SK-N-SH (cell line): ENCODE measurements at regions not wholly inside any gene's neighbourhood (a gene's known extent, or its start where the extent isn't known, plus 50 kb on each side); places are given as distances from the start of the nearest gene placed in this dataset.

Experiments
- CTCF ChIA-PET: fragments of 300-600, 350-600 bp; formaldehyde crosslinking; extraction: SDS; loops from one replicate; lab custom pipeline; 2021; lab: Yijun Ruan, JAX
- POLR2A ChIA-PET: fragments of 350-600 bp; sonication (Branson Sonifier 250); formaldehyde crosslinking; extraction: SDS; loops from one replicate; lab custom pipeline; 2020; ENCODE audit warnings: antibody characterized with exemption, inconsistent platforms; lab: Yijun Ruan, JAX
- DNase-seq: peaks from one replicate; pipeline ENCODE4 v3.0.0; 2012
- H2AFZ ChIP-seq: fragments of 200-600 bp; sonication (generic); 2 replicates; pipeline ENCODE4 v1.8.1; 2016; ENCODE audit warnings: antibody characterized with exemption, mild to moderate bottlenecking, low read depth
- H3F3A ChIP-seq: fragments of 200-600 bp; sonication (generic); replicated peaks from 2 replicates; pipeline ENCODE3; 2016; ENCODE audit warnings: antibody characterized with exemption, mild to moderate bottlenecking; ENCODE audit not compliant: insufficient read depth
- H3K27ac ChIP-seq, 2 experiments: fragments of 200-500 bp in 1 of 2; fragments of 200-600 bp in 1 of 2; sonication (Bioruptor generic) in 1 of 2; sonication (generic), shearing (Covaris generic) in 1 of 2; 2 replicates each; pipeline versions ENCODE4 v1.5.1 to v1.6.1; 2014 to 2016; ENCODE audit warnings: low read depth in 2 of 2, inconsistent platforms in 1 of 2, low read length in 1 of 2, mild to moderate bottlenecking in 1 of 2, mixed read lengths in 1 of 2
- H3K27me3 ChIP-seq: fragments of 200-600 bp; sonication (generic), shearing (Covaris generic); 2 replicates; pipeline ENCODE4 v1.6.1; 2016; ENCODE audit warnings: mixed run types; ENCODE audit not compliant: insufficient read depth
- H3K36me3 ChIP-seq, 2 experiments: fragments of 200-500 bp in 1 of 2; fragments of 200-600 bp in 1 of 2; sonication (Bioruptor generic) in 1 of 2; sonication (generic) in 1 of 2; replicated peaks in 1 of 2; 2 replicates each; pipeline versions ENCODE3 to v1.5.1; 2014 to 2016; ENCODE audit warnings: low read length in 1 of 2, mild to moderate bottlenecking in 1 of 2; ENCODE audit not compliant: insufficient read depth in 2 of 2, control insufficient read depth in 1 of 2
- H3K4me1 ChIP-seq, 2 experiments: fragments of 200-500 bp in 1 of 2; fragments of 200-600 bp in 1 of 2; sonication (Bioruptor generic) in 1 of 2; sonication (generic), shearing (Covaris generic) in 1 of 2; 2 replicates each; pipeline versions ENCODE4 v1.5.1 to v1.6.1; 2014 to 2016; ENCODE audit warnings: low read depth in 1 of 2, low read length in 1 of 2, mixed run types in 1 of 2; ENCODE audit not compliant: insufficient read depth in 2 of 2, control insufficient read depth in 1 of 2
- H3K4me2 ChIP-seq: fragments of 200-600 bp; sonication (generic), shearing (Covaris generic); 2 replicates; pipeline ENCODE4 v1.6.1; 2017; ENCODE audit warnings: mixed run types
- H3K4me3 ChIP-seq, 2 experiments: fragments of 200-500 bp in 1 of 2; fragments of 200-600 bp in 1 of 2; sonication (Bioruptor generic) in 1 of 2; sonication (generic), shearing (Covaris generic) in 1 of 2; 2 replicates each; pipeline versions ENCODE4 v1.5.1 to v1.8.1; 2014 to 2016; ENCODE audit warnings: low read depth in 2 of 2, inconsistent platforms in 1 of 2, low read length in 1 of 2, mild to moderate bottlenecking in 1 of 2, mixed read lengths in 1 of 2, moderate library complexity in 1 of 2
- H3K79me2 ChIP-seq: fragments of 200-600 bp; sonication (generic); 2 replicates; pipeline ENCODE4 v1.8.1; 2017; ENCODE audit warnings: mild to moderate bottlenecking; ENCODE audit not compliant: insufficient read depth
- H3K9ac ChIP-seq: fragments of 200-600 bp; sonication (generic); 2 replicates; pipeline ENCODE4 v1.6.1; 2017; ENCODE audit warnings: mixed run types
- H3K9me2 ChIP-seq: fragments of 200-600 bp; sonication (generic); 2 replicates; pipeline ENCODE4 v1.6.1; 2017; ENCODE audit warnings: mixed run types
- H3K9me3 ChIP-seq: fragments of 200-600 bp; sonication (generic); 2 replicates; pipeline ENCODE4 v1.6.1; 2017; ENCODE audit warnings: mixed run types, mild to moderate bottlenecking, moderate library complexity
- H4K20me1 ChIP-seq: fragments of 200-600 bp; sonication (generic); 2 replicates; pipeline ENCODE4 v1.6.1; 2017; ENCODE audit warnings: mild to moderate bottlenecking, mixed run types; ENCODE audit not compliant: insufficient read depth
- CTCF ChIP-seq: fragments of 200-600 bp; sonication (generic); IDR thresholded peaks from 2 replicates; pipeline ENCODE4 v1.6.1; 2017; ENCODE audit warnings: antibody characterized with exemption, mild to moderate bottlenecking, moderate library complexity
- FOSL2 ChIP-seq: IDR thresholded peaks from 2 replicates; pipeline ENCODE4 v1.4.0; 2012; ENCODE audit warnings: low read depth, mild to moderate bottlenecking, moderate library complexity, borderline replicate concordance
- GATA2 ChIP-seq: sonication (generic); formaldehyde crosslinking; IDR thresholded peaks from 2 replicates; pipeline ENCODE4 v1.5.0; 2020; ENCODE audit warnings: mild to moderate bottlenecking, missing genetic modification reagents
- JUND ChIP-seq: IDR thresholded peaks from 2 replicates; pipeline ENCODE4 v1.4.0; 2012
- MEF2A ChIP-seq: IDR thresholded peaks from 2 replicates; pipeline ENCODE4 v1.4.0; 2012; ENCODE audit warnings: low read depth, borderline replicate concordance
- POLR2AphosphoS5 ChIP-seq: IDR thresholded peaks from 2 replicates; pipeline ENCODE4 v1.6.1; 2012; ENCODE audit warnings: low read depth, low read length
- REST ChIP-seq: IDR thresholded peaks from 2 replicates; pipeline ENCODE4 v1.6.1; 2012; ENCODE audit warnings: mild to moderate bottlenecking, low read depth, low read length, moderate library complexity
- RFX5 ChIP-seq: IDR thresholded peaks from 2 replicates; pipeline ENCODE4 v1.6.1; 2012; ENCODE audit warnings: mild to moderate bottlenecking, improper control_type of control experiment, low read length
- RXRA ChIP-seq: IDR thresholded peaks from 2 replicates; pipeline ENCODE4 v1.4.0; 2012; ENCODE audit warnings: low read depth, mild to moderate bottlenecking, borderline replicate concordance
- TAF1 ChIP-seq: IDR thresholded peaks from 2 replicates; pipeline ENCODE4 v1.6.1; 2012; ENCODE audit warnings: low read depth, mild to moderate bottlenecking, low read length, moderate library complexity, borderline replicate concordance
- YY1 ChIP-seq: IDR thresholded peaks from 2 replicates; pipeline ENCODE4 v1.4.0; 2012; ENCODE audit warnings: low read depth, mild to moderate bottlenecking
- ZBTB33 ChIP-seq: IDR thresholded peaks from 2 replicates; pipeline ENCODE4 v1.4.0; 2012; ENCODE audit warnings: low read depth, borderline replicate concordance
- WGBS: methylation state at CpG from one replicate; pipeline ENCODE4 v1.1.6; 2017; ENCODE audit warnings: low lambda C conversion rate; 5-methylcytosine and 5-hydroxymethylcytosine counted together
- TF ChIP-seq, protein P1 (sequence below): IDR thresholded peaks from 2 replicates; pipeline ENCODE4 v1.4.0; 2012; ENCODE audit warnings: low read depth
- TF ChIP-seq, protein P2 (sequence below): fragments of 150-350 bp; IDR thresholded peaks from 2 replicates; pipeline ENCODE4 v1.6.1; 2016; ENCODE audit warnings: mild to moderate bottlenecking, low read depth, low read length

DNA sequence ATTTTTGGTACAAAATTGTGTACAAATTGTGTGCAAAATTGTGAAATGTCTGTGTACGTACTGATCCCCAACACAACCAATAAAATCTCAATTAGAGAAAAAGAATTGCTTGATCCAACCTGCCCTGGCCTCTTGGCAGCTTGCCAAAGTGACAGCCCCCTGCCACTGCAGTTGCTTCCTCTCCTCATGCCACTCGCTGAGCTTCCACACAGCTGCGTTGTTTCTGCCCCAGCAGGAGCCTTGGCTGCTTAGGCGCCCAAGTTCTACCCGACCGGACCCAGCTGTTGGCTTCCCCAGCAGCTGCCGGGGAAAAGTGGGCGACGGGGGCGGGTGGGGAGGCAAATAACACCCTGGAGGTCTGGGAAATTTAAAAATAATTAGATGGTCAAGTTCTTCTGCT lies 171.8 kb upstream of the ATF7IP start:
- WGBS: 28% methylated on average over 10 of the region's 10 CpGs
- Histone ChIP-seq H3K27me3 (no peaks in the 10 kb centered on the region), H3K36me3 (no peaks in the 10 kb centered on the region), H3K9ac (no peak overlapping the region), H3K4me2 (no peak overlapping the region)
- TF ChIP-seq GATA2: no peak
- TF ChIP-seq POLR2AphosphoS5: no peak
- TF ChIP-seq, protein P1, sequence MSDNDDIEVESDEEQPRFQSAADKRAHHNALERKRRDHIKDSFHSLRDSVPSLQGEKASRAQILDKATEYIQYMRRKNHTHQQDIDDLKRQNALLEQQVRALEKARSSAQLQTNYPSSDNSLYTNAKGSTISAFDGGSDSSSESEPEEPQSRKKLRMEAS: no peak
- TF ChIP-seq ZBTB33: no peak
- TF ChIP-seq YY1: no peak
- TF ChIP-seq CTCF: no peak
- TF ChIP-seq, protein P2, sequence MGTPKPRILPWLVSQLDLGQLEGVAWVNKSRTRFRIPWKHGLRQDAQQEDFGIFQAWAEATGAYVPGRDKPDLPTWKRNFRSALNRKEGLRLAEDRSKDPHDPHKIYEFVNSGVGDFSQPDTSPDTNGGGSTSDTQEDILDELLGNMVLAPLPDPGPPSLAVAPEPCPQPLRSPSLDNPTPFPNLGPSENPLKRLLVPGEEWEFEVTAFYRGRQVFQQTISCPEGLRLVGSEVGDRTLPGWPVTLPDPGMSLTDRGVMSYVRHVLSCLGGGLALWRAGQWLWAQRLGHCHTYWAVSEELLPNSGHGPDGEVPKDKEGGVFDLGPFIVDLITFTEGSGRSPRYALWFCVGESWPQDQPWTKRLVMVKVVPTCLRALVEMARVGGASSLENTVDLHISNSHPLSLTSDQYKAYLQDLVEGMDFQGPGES: no peak
- TF ChIP-seq JUND: no peak
- TF ChIP-seq MEF2A: no peak
- no peak for TF ChIP-seq TAF1
- TF ChIP-seq, all 33 proteins: peak for 0
- peaks cover 0 to 4% of the 10 kb centered on the region in 2 experiments; a peak in 1 of 4 replicates for H3K4me1 ChIP-seq
- no peaks in the 10 kb centered on the region for H3K9me2 ChIP-seq
- ChIA-PET POLR2A (no interaction called here), CTCF (no interaction called here)
- H4K20me1 ChIP-seq: no peaks in the 10 kb centered on the region
- peak; percentile 15 for DNase-seq
- H3K4me3 ChIP-seq: no peak overlapping the region
- no peaks in the 10 kb centered on the region for H3K79me2 ChIP-seq
- H3F3A ChIP-seq: no peaks in the 10 kb centered on the region
- no peak overlapping the region for H2AFZ ChIP-seq
- H3K27ac ChIP-seq: no peak overlapping the region
- no peaks in the 10 kb centered on the region for H3K9me3 ChIP-seq

DNA sequence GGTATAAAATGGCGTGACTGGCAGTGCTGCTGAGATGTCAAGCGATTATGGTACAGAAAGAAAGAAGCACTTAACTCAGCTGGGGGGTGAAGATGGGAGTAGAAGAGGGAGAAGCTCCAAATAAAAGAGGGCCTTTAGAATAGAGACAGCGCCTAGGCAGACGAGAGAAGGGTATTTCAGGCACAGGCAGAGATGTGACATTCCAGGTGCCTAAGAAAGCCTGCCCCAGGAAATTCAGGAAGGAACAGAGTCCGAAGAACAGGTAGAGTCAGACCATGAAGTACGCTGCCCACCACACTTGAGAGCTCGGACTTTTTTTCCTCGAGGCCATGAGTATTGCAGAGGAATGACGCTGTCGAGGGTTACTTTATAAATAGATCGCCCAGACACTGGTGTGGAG lies 170.9 kb upstream of the ATF7IP start:
- H3F3A ChIP-seq: no peaks in the 10 kb centered on the region
- TF ChIP-seq RFX5 (no peak), ZBTB33 (no peak), RXRA (no peak), REST (no peak), FOSL2 (no peak), JUND (no peak), GATA2 (no peak)
- no peak overlapping the region for H3K4me3 ChIP-seq
- no peak overlapping the region for H2AFZ ChIP-seq
- DNase-seq: no peak
- no peaks in the 10 kb centered on the region for H3K27me3 ChIP-seq
- ChIA-PET CTCF (no interaction called here), POLR2A (no interaction called here)
- H3K36me3 ChIP-seq: no peaks in the 10 kb centered on the region
- no peaks in the 10 kb centered on the region for H3K9me3 ChIP-seq
- H3K79me2 ChIP-seq: no peaks in the 10 kb centered on the region
- no peak overlapping the region for H3K9ac ChIP-seq
- H4K20me1 ChIP-seq: no peaks in the 10 kb centered on the region
- no peak overlapping the region for H3K27ac ChIP-seq
- 65% methylated on average over 11 of the region's 11 CpGs for WGBS
- no peaks in the 10 kb centered on the region for H3K9me2 ChIP-seq
- H3K4me1 ChIP-seq: peaks cover 0 to 4% of the 10 kb centered on the region in 2 experiments; a peak in 1 of 4 replicates
- H3K4me2 ChIP-seq: no peak overlapping the region
